GM23248 (cell line): ENCODE measurements at regions not wholly inside any gene's neighbourhood (a gene's known extent, or its start where the extent isn't known, plus 50 kb on each side); places are given as distances from the start of the nearest gene placed in this dataset.

Experiments
- DNase-seq: peaks from one replicate; pipeline ENCODE4 v3.0.0-alpha.2; 2015
- H2AFZ ChIP-seq: fragments of 200-600 bp; sonication (generic); 2 replicates; pipeline ENCODE4 v1.6.1; 2016; ENCODE audit warnings: antibody characterized with exemption
- H3F3A ChIP-seq: fragments of 200-600 bp; sonication (generic); 2 replicates; pipeline ENCODE4 v1.6.1; 2016; ENCODE audit warnings: mild to moderate bottlenecking, antibody characterized with exemption, mixed run types; ENCODE audit not compliant: insufficient read depth
- H3K27ac ChIP-seq: fragments of 200-600 bp; sonication (generic); 2 replicates; pipeline ENCODE4 v1.5.1; 2016; ENCODE audit warnings: mild to moderate bottlenecking
- H3K27me3 ChIP-seq: fragments of 200-600 bp; sonication (generic); replicated peaks from 2 replicates; pipeline ENCODE4 v1.6.1; 2016; ENCODE audit warnings: mild to moderate bottlenecking; ENCODE audit not compliant: insufficient read depth
- H3K36me3 ChIP-seq: fragments of 200-600 bp; sonication (generic); 2 replicates; pipeline ENCODE4 v1.6.1; 2016; ENCODE audit warnings: low read depth, mild to moderate bottlenecking
- H3K4me1 ChIP-seq: fragments of 200-600 bp; sonication (generic); 2 replicates; pipeline ENCODE4 v1.6.1; 2016; ENCODE audit warnings: mild to moderate bottlenecking; ENCODE audit not compliant: insufficient read depth
- H3K4me2 ChIP-seq: fragments of 200-600 bp; sonication (generic); one replicate; pipeline ENCODE4 v1.6.1; 2016; ENCODE audit warnings: mild to moderate bottlenecking; ENCODE audit not compliant: unreplicated experiment
- H3K4me3 ChIP-seq: fragments of 200-600 bp; sonication (generic); 2 replicates; pipeline ENCODE4 v1.5.1; 2016; ENCODE audit warnings: mild to moderate bottlenecking
- H3K79me2 ChIP-seq: fragments of 200-600 bp; sonication (generic); 2 replicates; pipeline ENCODE4 v1.6.1; 2016; ENCODE audit warnings: mild to moderate bottlenecking; ENCODE audit not compliant: insufficient read depth
- H3K9ac ChIP-seq: fragments of 200-600 bp; sonication (generic); 2 replicates; pipeline ENCODE4 v1.6.1; 2016; ENCODE audit warnings: mild to moderate bottlenecking
- H3K9me2 ChIP-seq: fragments of 200-600 bp; sonication (generic); 2 replicates; pipeline ENCODE4 v1.6.1; 2016; ENCODE audit warnings: mixed run types, mild to moderate bottlenecking, moderate library complexity; ENCODE audit not compliant: insufficient read depth
- H3K9me3 ChIP-seq: fragments of 200-600 bp; sonication (generic); one replicate; pipeline ENCODE4 v1.6.1; 2017; ENCODE audit warnings: low read depth
- H4K20me1 ChIP-seq: fragments of 200-600 bp; sonication (generic); 2 replicates; pipeline ENCODE4 v1.6.0; 2016; ENCODE audit not compliant: insufficient read depth
- EZH2 ChIP-seq: fragments of 200-600 bp; sonication (generic); IDR thresholded peaks from 2 replicates; pipeline ENCODE4 v1.6.1; 2018; ENCODE audit warnings: antibody characterized with exemption, mild to moderate bottlenecking; ENCODE audit not compliant: insufficient read depth, poor library complexity, severe bottlenecking
- EZH2phosphoT487 ChIP-seq: fragments of 200-600 bp; sonication (generic); IDR thresholded peaks from 2 replicates; pipeline ENCODE4 v1.6.1; 2018; ENCODE audit warnings: antibody characterized with exemption, moderate library complexity, mild to moderate bottlenecking, low read depth; ENCODE audit not compliant: insufficient read depth
- WGBS, 2 experiments: methylation state at CpG; one replicate each; pipeline ENCODE4 v1.1.6; 2015 to 2017; ENCODE audit warnings: low lambda C conversion rate in 2 of 2, low coverage in 1 of 2; ENCODE audit errors: missing lambda C conversion rate in 2 of 2; 5-methylcytosine and 5-hydroxymethylcytosine counted together
- in situ Hi-C: fragments of 300-500 bp; cut with MboI; formaldehyde crosslinking; loops from 2 replicates; pipeline ENCODE4 v1.15.0; 2020

DNA sequence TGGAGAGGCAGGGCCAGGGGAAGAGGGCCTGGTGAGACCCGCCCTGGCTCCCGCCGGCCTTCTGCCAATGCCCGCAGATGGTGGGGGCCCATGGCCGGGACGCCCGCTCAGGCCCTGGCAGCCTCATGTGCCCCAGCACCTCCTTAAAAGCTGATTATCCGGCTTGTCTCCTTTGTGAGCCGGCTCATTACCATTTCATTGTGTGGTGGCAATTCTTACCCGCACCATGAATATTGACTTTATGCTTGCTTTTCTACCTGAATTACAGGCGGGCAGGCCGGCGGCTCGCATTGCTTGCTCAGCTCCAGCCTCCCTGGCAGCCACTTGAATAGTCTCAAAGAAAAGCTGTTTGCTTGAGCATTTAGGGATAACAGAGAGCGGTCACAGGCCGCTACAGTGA, 120.0 kb upstream of the JAG1 start:
- H3K36me3 ChIP-seq, result no peaks in the 10 kb centered on the region
- H3K27me3 ChIP-seq, result peaks cover 13% of the 10 kb centered on the region
- in situ Hi-C loops, result no loop called here
- H3K27ac ChIP-seq, result no peak overlapping the region
- H3K4me1 ChIP-seq, result no peaks in the 10 kb centered on the region
- no peak overlapping the region for H3K4me3 ChIP-seq
- H4K20me1 ChIP-seq, result no peaks in the 10 kb centered on the region
- H3K4me2 ChIP-seq, result no peak overlapping the region
- no peaks in the 10 kb centered on the region for H3K9me2 ChIP-seq
- no peak for DNase-seq
- no peaks in the 10 kb centered on the region for H3F3A ChIP-seq
- TF ChIP-seq EZH2phosphoT487, result no peak
- TF ChIP-seq EZH2, result no peak
- no peak overlapping the region for H2AFZ ChIP-seq
- H3K9me3 ChIP-seq, result no peaks in the 10 kb centered on the region
- no peaks in the 10 kb centered on the region for H3K79me2 ChIP-seq
- 83 to 86% methylated on average over 16 of the region's 16 CpGs for WGBS, 2 experiments
- H3K9ac ChIP-seq, result no peak overlapping the region

DNA sequence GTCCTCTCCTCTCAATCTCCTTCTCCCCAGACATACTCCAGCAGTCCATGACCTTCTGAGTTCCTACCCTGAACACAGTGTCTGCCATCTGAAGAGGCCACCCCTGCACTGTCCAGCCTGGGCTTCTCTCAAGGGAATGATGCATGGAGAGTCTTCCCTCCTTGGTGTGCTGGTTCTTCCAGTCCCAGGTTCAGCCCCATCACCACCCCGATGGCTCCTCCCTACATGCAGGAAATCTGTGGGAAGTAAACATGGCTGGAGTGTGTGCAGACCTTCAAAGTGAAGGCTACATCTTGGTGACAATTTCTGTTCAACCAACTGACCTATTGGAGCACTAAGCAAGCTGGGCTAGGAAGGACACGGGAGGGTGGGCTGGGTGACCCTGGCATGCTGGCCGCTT, 121.0 kb upstream of the JAG1 start:
- H3K27ac ChIP-seq, result no peak overlapping the region
- H3K9ac ChIP-seq, result no peak overlapping the region
- no peaks in the 10 kb centered on the region for H3K4me1 ChIP-seq
- H3K36me3 ChIP-seq, result no peaks in the 10 kb centered on the region
- H3K9me3 ChIP-seq, result no peaks in the 10 kb centered on the region
- in situ Hi-C loops, result no loop called here
- DNase-seq, result no peak
- H4K20me1 ChIP-seq, result no peaks in the 10 kb centered on the region
- H3K27me3 ChIP-seq, result peaks cover 13% of the 10 kb centered on the region
- H3F3A ChIP-seq, result no peaks in the 10 kb centered on the region
- no peaks in the 10 kb centered on the region for H3K9me2 ChIP-seq
- WGBS, 2 experiments, result 47 to 60% methylated on average over 3 of the region's 3 CpGs
- H3K79me2 ChIP-seq, result no peaks in the 10 kb centered on the region
- H3K4me3 ChIP-seq, result no peak overlapping the region
- H2AFZ ChIP-seq, result no peak overlapping the region
- H3K4me2 ChIP-seq, result no peak overlapping the region
- TF ChIP-seq EZH2 (no peak), EZH2phosphoT487 (no peak)

DNA sequence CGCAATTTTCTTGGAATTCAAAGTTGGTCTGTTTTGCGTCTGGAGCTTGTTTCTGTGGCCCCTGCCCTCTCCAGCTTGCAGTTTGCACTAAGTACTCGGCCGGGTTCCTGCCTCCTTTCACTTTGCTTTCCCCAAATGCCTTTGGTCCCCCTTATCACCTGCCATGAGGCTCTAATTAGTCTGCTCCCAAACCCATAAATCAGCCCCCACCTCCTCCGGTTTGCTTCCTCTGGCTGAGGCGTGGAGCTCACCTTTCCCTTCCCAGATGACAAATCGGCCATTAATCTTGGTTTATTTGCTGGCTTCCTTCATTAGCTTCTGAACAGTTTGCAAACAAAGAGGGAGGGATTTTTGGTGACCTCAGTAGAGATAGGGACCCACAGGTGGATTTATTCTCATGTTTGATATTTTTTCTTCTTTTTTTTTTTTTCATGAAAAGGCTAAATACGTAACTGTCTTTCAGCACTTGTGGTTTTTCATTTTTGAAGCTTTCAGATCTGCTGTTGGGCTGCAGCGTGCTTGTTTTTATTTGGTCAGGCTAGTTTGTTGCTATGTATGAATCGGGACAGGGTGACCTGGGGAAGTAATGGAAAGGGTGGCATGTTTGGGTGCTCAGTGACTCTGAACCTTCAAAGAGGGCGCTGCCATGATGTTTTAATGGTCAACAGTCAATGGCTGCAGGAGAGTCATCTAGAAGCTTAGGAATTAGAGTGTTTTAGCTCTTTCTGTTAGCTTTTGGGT, 121.7 kb upstream of the JAG1 start:
- WGBS, 2 experiments, result 58 to 66% methylated on average over 11 of the region's 11 CpGs
- no peak overlapping the region for H3K4me2 ChIP-seq

DNA sequence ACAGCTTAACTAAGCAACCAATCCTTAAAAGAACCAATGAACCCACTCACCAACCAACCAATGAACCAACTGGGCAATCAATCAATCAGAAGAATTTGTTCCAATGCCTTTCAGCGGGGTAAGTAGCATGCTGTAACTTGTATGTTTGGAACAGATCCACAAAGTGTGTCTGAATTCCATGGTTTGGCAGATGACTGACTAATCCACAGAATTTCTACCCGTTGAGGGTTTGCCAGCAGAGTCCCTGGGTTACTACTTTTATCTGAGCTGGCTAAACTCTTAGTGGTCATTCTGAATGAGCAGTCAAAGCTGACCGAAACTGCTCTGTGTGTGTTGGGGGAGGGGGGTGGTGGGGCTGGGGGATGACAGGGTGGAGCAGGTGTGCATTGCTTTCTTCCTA, 125.0 kb upstream of the JAG1 start:
- H3F3A ChIP-seq, result no peaks in the 10 kb centered on the region
- 52 to 54% methylated on average over 3 of the region's 3 CpGs for WGBS, 2 experiments
- no peaks in the 10 kb centered on the region for H3K4me1 ChIP-seq
- H3K9me2 ChIP-seq, result no peaks in the 10 kb centered on the region
- TF ChIP-seq EZH2, result no peak
- TF ChIP-seq EZH2phosphoT487, result no peak
- no peaks in the 10 kb centered on the region for H4K20me1 ChIP-seq
- no peaks in the 10 kb centered on the region for H3K79me2 ChIP-seq
- peaks cover 7% of the 10 kb centered on the region for H3K27me3 ChIP-seq
- H3K9ac ChIP-seq, result no peak overlapping the region
- no peaks in the 10 kb centered on the region for H3K9me3 ChIP-seq
- no peak overlapping the region for H3K4me3 ChIP-seq
- H2AFZ ChIP-seq, result no peak overlapping the region
- no peak overlapping the region for H3K27ac ChIP-seq
- H3K36me3 ChIP-seq, result no peaks in the 10 kb centered on the region
- in situ Hi-C loops, result no loop called here
- no peak overlapping the region for H3K4me2 ChIP-seq
- DNase-seq, result no peak

More for the DNA sequence above, 121.7 kb upstream of the JAG1 start:
- Histone ChIP-seq H3K4me1 (no peaks in the 10 kb centered on the region), H3K36me3 (no peaks in the 10 kb centered on the region), H3K9me2 (no peaks in the 10 kb centered on the region), H3K27me3 (peaks cover 13% of the 10 kb centered on the region), H2AFZ (no peak overlapping the region), H3K9ac (no peak overlapping the region), H3K4me3 (no peak overlapping the region), H3K79me2 (no peaks in the 10 kb centered on the region), H3F3A (no peaks in the 10 kb centered on the region), H4K20me1 (no peaks in the 10 kb centered on the region), H3K9me3 (no peaks in the 10 kb centered on the region), H3K27ac (no peak overlapping the region)
- in situ Hi-C loops, result no loop called here
- DNase-seq, result no peak
- TF ChIP-seq EZH2, result no peak
- no peak for TF ChIP-seq EZH2phosphoT487

DNA sequence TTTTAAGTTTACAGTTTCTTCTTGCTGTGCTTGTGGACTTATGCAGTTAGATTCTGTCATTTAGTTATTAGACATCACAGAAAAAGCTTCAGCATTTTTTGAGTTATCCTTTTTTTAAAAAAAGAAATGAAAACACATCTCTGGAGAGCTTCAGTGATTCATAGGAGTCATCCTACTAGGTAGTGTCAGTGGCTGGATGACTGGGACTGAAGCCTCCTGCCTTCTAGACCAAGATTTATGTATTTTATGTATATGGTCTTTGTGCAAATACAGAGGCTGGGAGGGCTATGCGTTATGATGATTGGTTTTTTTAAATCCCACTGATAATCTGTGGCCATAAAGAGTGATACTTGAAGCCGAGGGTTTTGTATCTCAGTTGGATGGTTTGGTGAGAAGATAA, 125.9 kb upstream of the JAG1 start:
- Histone ChIP-seq H3K4me3 (no peak overlapping the region), H3K9me3 (no peaks in the 10 kb centered on the region), H2AFZ (no peak overlapping the region), H3K36me3 (no peaks in the 10 kb centered on the region), H3K4me2 (no peak overlapping the region), H3K9ac (no peak overlapping the region), H3K9me2 (no peaks in the 10 kb centered on the region), H3F3A (no peaks in the 10 kb centered on the region), H3K27ac (no peak overlapping the region), H3K79me2 (no peaks in the 10 kb centered on the region), H3K4me1 (no peaks in the 10 kb centered on the region), H4K20me1 (no peaks in the 10 kb centered on the region), H3K27me3 (peaks cover 10% of the 10 kb centered on the region)
- in situ Hi-C loops, result no loop called here
- DNase-seq, result no peak
- WGBS, 2 experiments, result 54 to 56% methylated on average over 2 of the region's 2 CpGs
- TF ChIP-seq EZH2, result no peak
- no peak for TF ChIP-seq EZH2phosphoT487
